ENCODE measurements at regions not wholly inside any gene's neighbourhood (a gene's known extent, or its start where the extent isn't known, plus 50 kb on each side); places are given as distances from the start of the nearest gene placed in this dataset.

DNA sequence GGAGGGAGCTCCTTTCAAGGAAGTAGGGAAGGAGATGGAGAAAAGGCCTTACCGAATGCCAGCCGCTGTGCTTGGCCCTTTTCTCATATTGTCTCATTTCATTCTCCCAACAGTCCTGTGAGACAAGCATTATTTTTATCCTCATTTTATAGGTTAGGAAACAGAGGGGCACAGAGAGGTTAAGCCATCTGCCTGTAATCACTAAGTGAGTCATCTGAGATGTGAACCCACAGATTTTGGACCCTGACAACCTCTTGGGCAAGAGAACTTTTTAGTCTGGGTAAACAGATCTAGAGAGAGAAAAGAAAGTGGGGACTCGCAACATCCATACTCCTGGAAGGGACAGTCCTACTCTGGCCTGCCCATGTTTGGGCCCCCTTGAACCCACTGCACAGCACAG is 91.7 kb upstream of the LCLAT1 start:
- no peak for TF ChIP-seq EP300 (IDR thresholded peaks at IDR 0.05; ENCODE audit: borderline replicate concordance)
- no peak for TF ChIP-seq ZBTB7A (IDR thresholded peaks at IDR 0.05; ENCODE audit: low read depth)
- TF ChIP-seq NFIC (IDR thresholded peaks at IDR 0.05), result no peak

- TF ChIP-seq, protein P1, sequence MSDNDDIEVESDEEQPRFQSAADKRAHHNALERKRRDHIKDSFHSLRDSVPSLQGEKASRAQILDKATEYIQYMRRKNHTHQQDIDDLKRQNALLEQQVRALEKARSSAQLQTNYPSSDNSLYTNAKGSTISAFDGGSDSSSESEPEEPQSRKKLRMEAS (IDR thresholded peaks at IDR 0.05), result no peak
- TF ChIP-seq, protein P2, sequence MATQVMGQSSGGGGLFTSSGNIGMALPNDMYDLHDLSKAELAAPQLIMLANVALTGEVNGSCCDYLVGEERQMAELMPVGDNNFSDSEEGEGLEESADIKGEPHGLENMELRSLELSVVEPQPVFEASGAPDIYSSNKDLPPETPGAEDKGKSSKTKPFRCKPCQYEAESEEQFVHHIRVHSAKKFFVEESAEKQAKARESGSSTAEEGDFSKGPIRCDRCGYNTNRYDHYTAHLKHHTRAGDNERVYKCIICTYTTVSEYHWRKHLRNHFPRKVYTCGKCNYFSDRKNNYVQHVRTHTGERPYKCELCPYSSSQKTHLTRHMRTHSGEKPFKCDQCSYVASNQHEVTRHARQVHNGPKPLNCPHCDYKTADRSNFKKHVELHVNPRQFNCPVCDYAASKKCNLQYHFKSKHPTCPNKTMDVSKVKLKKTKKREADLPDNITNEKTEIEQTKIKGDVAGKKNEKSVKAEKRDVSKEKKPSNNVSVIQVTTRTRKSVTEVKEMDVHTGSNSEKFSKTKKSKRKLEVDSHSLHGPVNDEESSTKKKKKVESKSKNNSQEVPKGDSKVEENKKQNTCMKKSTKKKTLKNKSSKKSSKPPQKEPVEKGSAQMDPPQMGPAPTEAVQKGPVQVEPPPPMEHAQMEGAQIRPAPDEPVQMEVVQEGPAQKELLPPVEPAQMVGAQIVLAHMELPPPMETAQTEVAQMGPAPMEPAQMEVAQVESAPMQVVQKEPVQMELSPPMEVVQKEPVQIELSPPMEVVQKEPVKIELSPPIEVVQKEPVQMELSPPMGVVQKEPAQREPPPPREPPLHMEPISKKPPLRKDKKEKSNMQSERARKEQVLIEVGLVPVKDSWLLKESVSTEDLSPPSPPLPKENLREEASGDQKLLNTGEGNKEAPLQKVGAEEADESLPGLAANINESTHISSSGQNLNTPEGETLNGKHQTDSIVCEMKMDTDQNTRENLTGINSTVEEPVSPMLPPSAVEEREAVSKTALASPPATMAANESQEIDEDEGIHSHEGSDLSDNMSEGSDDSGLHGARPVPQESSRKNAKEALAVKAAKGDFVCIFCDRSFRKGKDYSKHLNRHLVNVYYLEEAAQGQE (IDR thresholded peaks at IDR 0.05; ENCODE audit: low read depth), result no peak
- TF ChIP-seq EGR1 (IDR thresholded peaks at IDR 0.05) (no peak), TAF1 (IDR thresholded peaks at IDR 0.05; ENCODE audit: low read depth) (no peak), CREB1 (IDR thresholded peaks at IDR 0.05; ENCODE audit: low read depth) (no peak), YY1 (IDR thresholded peaks at IDR 0.05; ENCODE audit: low read depth) (no peak)
Measured at GRCh38 chr2:30356071-30356470, 91.0 kb upstream of the LCLAT1 start.

DNA sequence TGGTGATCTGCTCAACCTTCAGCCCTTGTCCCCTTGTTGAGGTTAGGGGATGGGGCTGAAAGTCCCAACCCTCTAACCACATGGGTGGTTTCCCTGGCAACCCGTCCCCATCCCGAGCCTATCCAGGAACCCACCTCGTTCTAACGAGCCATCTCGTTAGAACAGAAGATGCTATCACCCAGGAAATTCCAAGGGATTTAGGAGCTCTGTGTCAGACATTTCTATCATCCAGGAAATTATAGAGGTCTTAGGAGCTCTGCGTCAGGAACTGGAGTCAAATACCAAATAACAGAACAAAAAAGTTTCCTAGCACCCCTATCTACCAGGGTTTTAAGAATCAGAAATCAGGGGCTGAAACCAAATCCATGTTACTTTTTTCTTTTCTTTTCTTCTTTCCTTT is 90.3 kb upstream of the LCLAT1 start:
- TF ChIP-seq ZBTB7A (IDR thresholded peaks at IDR 0.05; ENCODE audit: low read depth) (no peak), EGR1 (IDR thresholded peaks at IDR 0.05) (no peak), TEAD4 (IDR thresholded peaks at IDR 0.05) (no peak), NFIC (IDR thresholded peaks at IDR 0.05) (no peak), RAD21 (IDR thresholded peaks at IDR 0.05; ENCODE audit: low read depth) (no peak), TAF1 (IDR thresholded peaks at IDR 0.05; ENCODE audit: low read depth) (no peak), TCF12 (IDR thresholded peaks at IDR 0.05; ENCODE audit: low read depth) (no peak), FOXM1 (IDR thresholded peaks at IDR 0.05; ENCODE audit: borderline replicate concordance, low read depth) (no peak)
- TF ChIP-seq, protein P2 (IDR thresholded peaks at IDR 0.05; ENCODE audit: low read depth), result no peak
- TF ChIP-seq, protein P3, sequence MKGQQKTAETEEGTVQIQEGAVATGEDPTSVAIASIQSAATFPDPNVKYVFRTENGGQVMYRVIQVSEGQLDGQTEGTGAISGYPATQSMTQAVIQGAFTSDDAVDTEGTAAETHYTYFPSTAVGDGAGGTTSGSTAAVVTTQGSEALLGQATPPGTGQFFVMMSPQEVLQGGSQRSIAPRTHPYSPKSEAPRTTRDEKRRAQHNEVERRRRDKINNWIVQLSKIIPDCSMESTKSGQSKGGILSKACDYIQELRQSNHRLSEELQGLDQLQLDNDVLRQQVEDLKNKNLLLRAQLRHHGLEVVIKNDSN (IDR thresholded peaks at IDR 0.05), result no peak
- TF ChIP-seq, protein P1 (IDR thresholded peaks at IDR 0.05), result no peak

- TF ChIP-seq CREB1 (IDR thresholded peaks at IDR 0.05; ENCODE audit: low read depth) (no peak), YY1 (IDR thresholded peaks at IDR 0.05; ENCODE audit: low read depth) (no peak), RAD21 (IDR thresholded peaks at IDR 0.05; ENCODE audit: low read depth) (no peak), TEAD4 (IDR thresholded peaks at IDR 0.05) (no peak), EGR1 (IDR thresholded peaks at IDR 0.05) (no peak)
- TF ChIP-seq, protein P3 (IDR thresholded peaks at IDR 0.05), result no peak
- TF ChIP-seq, protein P2 (IDR thresholded peaks at IDR 0.05; ENCODE audit: low read depth), result no peak
Measured at GRCh38 chr2:30358351-30358750, 88.7 kb upstream of the LCLAT1 start.

DNA sequence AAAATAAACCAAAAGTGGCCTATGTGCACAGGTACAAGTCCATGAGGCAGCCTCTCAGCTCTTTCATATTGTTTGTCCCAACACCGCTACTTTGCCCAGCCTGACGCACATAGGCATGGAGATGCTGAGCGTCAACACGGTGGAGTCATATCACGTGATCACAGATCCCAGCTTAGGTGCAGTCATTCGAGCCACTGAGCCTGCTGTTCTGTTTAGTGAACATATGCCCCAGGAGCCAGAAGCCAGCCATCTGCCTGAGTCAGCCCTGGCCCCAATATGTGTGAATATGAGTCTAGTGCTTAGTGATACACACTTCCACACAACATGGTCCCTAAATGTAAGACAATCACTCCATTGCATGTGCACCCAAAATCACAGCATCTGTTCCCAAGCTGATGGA is 88.2 kb upstream of the LCLAT1 start:
- no peak for TF ChIP-seq TEAD4 (IDR thresholded peaks at IDR 0.05)
- TF ChIP-seq EGR1 (IDR thresholded peaks at IDR 0.05), result no peak
- TF ChIP-seq EP300 (IDR thresholded peaks at IDR 0.05; ENCODE audit: borderline replicate concordance), result no peak
- TF ChIP-seq CEBPB (IDR thresholded peaks at IDR 0.05), result no peak
- TF ChIP-seq, protein P3 (IDR thresholded peaks at IDR 0.05), result no peak
- no peak for TF ChIP-seq CREB1 (IDR thresholded peaks at IDR 0.05; ENCODE audit: low read depth)
- TF ChIP-seq NFIC (IDR thresholded peaks at IDR 0.05), result no peak
- TF ChIP-seq YY1 (IDR thresholded peaks at IDR 0.05; ENCODE audit: low read depth), result no peak
